ENCODE measurements at regions not wholly inside any gene's neighbourhood (a gene's known extent, or its start where the extent isn't known, plus 50 kb on each side); places are given as distances from the start of the nearest gene placed in this dataset.
"Not testable (repeated sequence)": the region's sequence is repeated elsewhere in the genome, so short reads cannot be mapped to it uniquely, and the experiment has no call there.

GRCh38 chr11:90669094-90669493 is 446.2 kb upstream of the CHORDC1 start:
- no peak for ATAC-seq
- no peak for DNase-seq (ENCODE audit: missing footprints)
- intact Hi-C loops (cut with DNase I): no loop called here

- no peak for ATAC-seq
- intact Hi-C loops (cut with DNase I): no loop called here
- no peak for DNase-seq (ENCODE audit: missing footprints)
These were observed 445.7 kb upstream of the CHORDC1 start for GRCh38 chr11:90668502-90668901.

GRCh38 chr11:90661233-90661632 is 438.4 kb upstream of the CHORDC1 start:
- intact Hi-C loops (cut with DNase I): no loop called here
- DNase-seq (ENCODE audit: missing footprints) (no peak), ATAC-seq (no peak)

- intact Hi-C loops (cut with DNase I): no loop called here
- DNase-seq (ENCODE audit: missing footprints) (no peak), ATAC-seq (no peak)
These were observed 433.3 kb upstream of the CHORDC1 start for GRCh38 chr11:90656171-90656570.

GRCh38 chr11:90650153-90650552 is 427.3 kb upstream of the CHORDC1 start:
- no peak for DNase-seq (ENCODE audit: missing footprints)
- intact Hi-C loops (cut with DNase I): no loop called here
- ATAC-seq: no peak

DNA sequence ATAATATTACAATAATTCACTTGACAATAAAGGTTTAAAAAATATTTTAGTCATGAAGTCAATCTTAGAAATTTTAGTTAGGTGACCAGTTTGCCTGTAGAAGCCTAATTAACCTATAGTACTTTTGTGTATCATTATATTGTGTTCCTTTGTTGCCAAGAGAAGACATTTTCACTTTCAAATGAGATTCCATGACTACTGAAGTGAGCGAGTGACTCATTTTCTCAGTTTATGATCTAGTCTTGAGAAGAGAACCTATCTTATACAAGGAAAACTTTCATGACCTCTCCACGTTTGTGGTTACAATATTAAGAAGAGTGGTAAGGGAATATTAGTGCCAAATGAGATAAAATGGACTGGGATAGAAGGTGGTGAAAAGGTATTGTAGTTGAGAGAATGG is 423.9 kb upstream of the CHORDC1 start:
- DNase-seq (ENCODE audit: missing footprints) (no peak), ATAC-seq (no peak)
- intact Hi-C loops (cut with DNase I): no loop called here

- intact Hi-C loops (cut with DNase I): no loop called here
- ATAC-seq (no peak), DNase-seq (ENCODE audit: missing footprints) (no peak)
These were observed 423.4 kb upstream of the CHORDC1 start for GRCh38 chr11:90646266-90646665.

DNA sequence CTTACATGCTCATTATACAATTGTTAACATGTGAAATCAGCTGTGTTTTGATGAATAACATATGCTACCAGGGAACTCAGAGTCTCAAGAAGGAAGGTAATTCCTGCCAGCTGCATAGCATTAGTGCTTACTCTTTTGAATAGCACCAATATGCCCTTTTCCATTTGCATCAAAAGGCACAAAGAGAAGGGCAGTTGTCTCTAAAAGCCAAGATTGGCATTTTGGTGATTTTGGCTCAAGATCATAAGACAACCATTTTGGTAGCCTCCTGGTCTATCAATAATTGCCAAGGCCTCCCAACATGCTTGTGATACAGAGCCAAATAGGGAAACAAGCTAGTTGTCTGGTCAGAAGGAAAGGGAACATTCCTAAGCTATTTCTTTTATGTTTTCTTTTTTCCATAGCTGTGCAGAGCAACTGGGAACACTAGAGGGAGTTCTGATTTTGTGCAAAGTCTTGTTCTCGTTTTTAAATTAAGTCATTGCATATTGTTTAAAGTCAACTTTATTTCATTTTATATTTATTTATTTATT is 416.7 kb upstream of the CHORDC1 start:
- no peak for DNase-seq (ENCODE audit: missing footprints)
- intact Hi-C loops (cut with DNase I): no loop called here
- no peak for ATAC-seq

- no peak for DNase-seq (ENCODE audit: missing footprints)
- intact Hi-C loops (cut with DNase I): no loop called here
- ATAC-seq: no peak
These were observed 413.0 kb upstream of the CHORDC1 start for GRCh38 chr11:90635886-90636285.

- intact Hi-C loops (cut with DNase I): no loop called here
- no peak for ATAC-seq
- no peak for DNase-seq (ENCODE audit: missing footprints)
These were observed 412.3 kb upstream of the CHORDC1 start for GRCh38 chr11:90635151-90635550.

DNA sequence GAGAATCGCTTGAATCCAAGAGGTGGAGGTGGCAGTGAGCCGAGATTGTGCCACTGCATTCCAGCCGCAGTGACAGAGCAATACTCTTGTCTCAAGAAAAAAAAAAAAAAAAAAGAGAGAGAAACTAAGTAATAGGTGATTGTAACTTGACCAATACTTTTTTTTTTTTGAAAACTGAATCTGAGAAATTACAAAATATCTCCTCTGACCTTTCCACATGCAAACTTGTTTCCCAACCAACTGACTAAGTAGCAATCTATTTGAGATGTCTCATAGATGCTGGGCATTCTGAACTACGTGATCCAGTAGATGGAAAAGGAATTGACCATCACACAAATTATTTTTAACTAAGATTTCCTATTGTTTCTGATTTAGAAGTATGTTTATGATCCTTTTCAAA is 407.3 kb upstream of the CHORDC1 start:
- intact Hi-C loops (cut with DNase I): no loop called here
- no peak for DNase-seq (ENCODE audit: missing footprints)
- ATAC-seq: no peak

DNA sequence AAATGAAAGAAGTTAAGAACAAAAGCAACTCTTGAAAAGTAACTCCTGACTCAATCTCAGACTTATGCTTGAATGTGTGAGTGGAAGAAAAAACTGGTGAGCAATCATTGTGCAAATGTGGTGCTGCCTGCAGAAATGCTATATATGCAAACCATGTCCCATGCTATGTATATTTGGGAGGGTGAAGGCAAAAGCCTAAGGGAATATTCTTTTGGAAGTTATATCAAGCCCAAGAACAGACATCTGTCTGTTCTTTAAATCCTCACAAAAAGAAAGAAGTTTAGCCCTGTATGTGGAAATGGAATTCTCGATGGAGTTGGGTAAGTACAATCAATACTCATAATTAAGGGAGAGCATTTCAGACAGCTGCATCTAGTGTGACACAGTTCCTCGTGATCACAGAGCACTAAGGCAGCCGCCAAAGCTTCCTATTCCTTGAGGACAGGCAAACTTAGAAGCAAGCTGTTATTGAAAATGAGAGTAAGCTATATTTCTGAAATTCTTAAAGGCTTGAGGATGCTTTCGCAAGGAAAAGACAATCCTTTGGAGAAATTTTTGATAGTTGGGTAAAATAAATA is 406.5 kb upstream of the CHORDC1 start:
- ATAC-seq (no peak), DNase-seq (ENCODE audit: missing footprints) (no peak)
- intact Hi-C loops (cut with DNase I): no loop called here

GRCh38 chr11:90614318-90614717 is 391.5 kb upstream of the CHORDC1 start:
- intact Hi-C loops (cut with DNase I): no loop called here
- ATAC-seq: no peak

DNA sequence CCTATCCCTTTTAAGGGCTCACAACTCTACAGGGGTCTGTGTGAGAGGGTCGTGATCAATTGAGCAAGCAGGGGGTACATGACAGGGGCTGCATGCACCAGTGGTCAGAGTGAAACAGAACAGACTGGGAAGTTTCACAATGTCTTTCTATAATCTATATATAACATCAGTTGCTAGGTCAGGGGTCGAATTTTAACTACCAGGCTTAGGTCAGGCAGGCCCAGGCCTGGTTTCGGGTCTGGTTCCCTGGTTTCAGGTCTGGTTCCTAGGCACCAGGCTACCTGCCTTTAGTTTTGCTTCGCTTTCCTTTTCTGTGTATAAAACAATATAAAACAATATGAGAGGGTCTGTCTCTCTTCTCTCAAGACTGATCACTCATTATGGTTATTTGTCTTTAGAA is 390.2 kb upstream of the CHORDC1 start:
- ATAC-seq; DNase-seq (ENCODE audit: missing footprints); intact Hi-C loops (cut with DNase I): not testable (repeated sequence)

More at GRCh38 chr11:90614318-90614717, 391.5 kb upstream of the CHORDC1 start:
- no peak for DNase-seq (ENCODE audit: missing footprints)

- DNase-seq (ENCODE audit: missing footprints) (no peak), ATAC-seq (no peak)
- intact Hi-C loops (cut with DNase I): no loop called here
These were observed 383.9 kb upstream of the CHORDC1 start for GRCh38 chr11:90606721-90607120.

DNA sequence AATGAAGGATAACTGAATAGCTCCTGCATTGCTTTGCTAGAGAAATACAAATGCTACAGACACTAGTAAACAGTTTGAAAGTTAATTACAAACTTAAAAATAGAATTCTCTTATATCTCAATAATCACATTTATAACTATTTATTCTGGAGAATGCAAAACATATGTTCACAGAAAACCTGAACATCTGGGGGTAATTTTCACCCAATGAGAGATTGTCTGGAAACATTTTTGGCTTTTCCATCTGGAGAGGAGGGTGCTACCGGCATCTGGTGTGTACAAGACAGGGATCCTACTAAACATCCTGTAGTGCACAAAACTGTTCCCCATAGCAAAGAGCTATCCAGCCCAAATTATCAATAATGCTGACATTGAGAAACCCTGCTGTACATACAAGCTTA is 378.4 kb upstream of the CHORDC1 start:
- intact Hi-C loops (cut with DNase I): no loop called here
- DNase-seq (ENCODE audit: missing footprints) (no peak), ATAC-seq (no peak)

- no peak for ATAC-seq
- intact Hi-C loops (cut with DNase I): no loop called here
- DNase-seq (ENCODE audit: missing footprints): no peak
These were observed 371.8 kb upstream of the CHORDC1 start for GRCh38 chr11:90594658-90595057.

- DNase-seq (ENCODE audit: missing footprints): no peak
- intact Hi-C loops (cut with DNase I): no loop called here
- no peak for ATAC-seq
These were observed 370.2 kb upstream of the CHORDC1 start for GRCh38 chr11:90593099-90593498.

DNA sequence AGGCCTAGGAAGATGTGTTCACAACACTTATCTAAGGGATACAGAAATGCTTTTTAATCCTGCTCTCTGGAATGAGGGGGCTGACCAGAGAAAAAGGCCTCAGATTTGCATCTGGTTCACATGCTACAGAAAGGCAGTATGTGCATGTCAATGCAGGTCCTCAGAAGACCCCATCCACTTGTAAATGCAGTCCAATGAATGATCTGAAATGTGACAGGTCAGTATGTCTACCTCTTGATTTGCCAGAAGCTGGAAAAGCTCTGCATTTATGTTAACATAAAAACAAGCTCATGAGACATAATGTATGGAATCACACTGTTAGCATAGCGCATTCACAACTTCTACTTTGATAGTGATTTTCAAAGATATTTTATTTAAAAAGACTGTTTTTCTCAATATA is 367.4 kb upstream of the CHORDC1 start:
- intact Hi-C loops (cut with DNase I): no loop called here
- no peak for ATAC-seq
- no peak for DNase-seq (ENCODE audit: missing footprints)

GRCh38 chr11:90589735-90590134 is 366.9 kb upstream of the CHORDC1 start:
- DNase-seq (ENCODE audit: missing footprints): no peak
- intact Hi-C loops (cut with DNase I): no loop called here
- no peak for ATAC-seq

GRCh38 chr11:90587896-90588295 is 365.0 kb upstream of the CHORDC1 start:
- DNase-seq (ENCODE audit: missing footprints) (no peak), ATAC-seq (no peak)
- intact Hi-C loops (cut with DNase I): no loop called here
